Fibroblast of skin of right quadriceps (primary cell): ENCODE measurements at regions not wholly inside any gene's neighbourhood (a gene's known extent, or its start where the extent isn't known, plus 50 kb on each side); places are given as distances from the start of the nearest gene placed in this dataset.

Experiments used
- DNase-seq: peaks from one replicate; pipeline ENCODE4 v3.0.0-alpha.2; 2013

GRCh38 chr10:121041499-121041898 lies 190.3 kb downstream of the WDR11 start:
- no peak for DNase-seq

DNA sequence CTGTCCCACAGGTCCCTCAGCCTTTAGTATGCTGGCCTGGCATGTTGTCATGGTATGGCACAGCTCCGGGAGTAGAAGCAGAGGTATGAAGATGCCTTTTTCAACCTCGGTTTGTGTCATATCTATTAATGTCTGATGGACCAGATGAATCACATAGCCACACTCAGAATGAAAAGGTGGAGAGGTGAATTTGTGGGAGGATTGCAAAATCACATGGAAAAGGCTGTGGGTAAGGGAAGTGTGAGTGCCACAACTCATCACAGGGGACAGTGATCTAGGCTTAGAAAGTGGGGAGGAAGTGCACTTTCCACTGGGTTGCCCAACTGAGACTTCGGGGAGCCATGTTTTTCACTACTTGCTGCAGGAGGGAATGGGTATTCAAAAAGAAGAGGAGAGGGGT lies 190.7 kb downstream of the WDR11 start:
- DNase-seq = no peak

- DNase-seq = no peak
Measured at GRCh38 chr10:121042342-121042741, 191.2 kb downstream of the WDR11 start.

DNA sequence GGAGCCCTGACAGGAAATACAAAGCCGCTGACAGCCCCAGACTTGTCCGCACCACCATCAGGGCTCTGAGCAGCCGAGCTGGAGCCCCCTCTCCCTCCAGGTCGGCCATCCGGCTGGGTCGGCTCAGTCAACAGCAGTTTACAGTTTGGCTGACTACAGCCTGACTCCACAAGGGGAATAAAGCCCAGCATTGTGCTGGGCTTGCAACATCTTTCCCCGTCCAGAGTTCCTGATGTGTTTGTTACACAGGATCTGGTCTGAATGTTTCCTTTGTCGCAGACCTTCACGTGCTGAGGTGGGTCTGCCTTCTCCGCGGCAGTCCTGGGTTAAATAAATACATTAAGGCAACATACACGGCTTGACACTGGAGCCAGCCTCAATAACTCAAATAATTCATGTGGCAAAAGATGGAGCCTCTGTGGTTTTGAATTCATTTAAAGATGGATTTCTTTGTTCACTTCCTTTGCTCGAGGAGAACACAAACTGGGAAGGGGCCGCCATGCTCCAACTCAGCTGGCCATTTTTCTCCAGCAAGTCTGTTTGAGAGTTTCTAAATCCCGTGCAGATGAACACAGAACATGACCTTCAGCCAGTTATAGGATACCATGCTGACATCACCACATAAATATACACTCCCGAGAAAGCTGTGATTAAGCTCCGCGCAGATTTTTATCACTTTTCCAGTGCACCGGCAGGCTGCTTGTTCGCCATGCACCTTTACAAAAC lies 192.1 kb downstream of the WDR11 start:
- no peak for DNase-seq

DNA sequence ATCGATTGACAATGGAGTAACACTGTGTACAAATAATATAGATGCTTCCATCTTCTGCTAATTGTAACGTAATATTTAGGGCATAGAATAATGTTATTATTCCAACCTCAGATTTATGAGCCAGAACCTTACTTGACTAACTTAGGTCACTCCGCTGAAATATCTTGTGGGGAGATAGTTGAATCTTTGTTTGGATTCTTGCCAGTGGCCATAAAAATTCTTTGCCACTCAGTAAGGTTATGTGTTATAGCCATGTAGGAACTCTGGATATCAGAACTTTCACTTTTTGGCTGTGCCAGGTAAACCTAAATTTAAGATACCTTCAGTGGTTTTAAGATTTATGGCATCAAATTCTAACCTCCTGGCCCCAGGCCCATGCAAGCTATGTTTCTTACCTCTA lies 197.6 kb downstream of the WDR11 start:
- DNase-seq = no peak

DNA sequence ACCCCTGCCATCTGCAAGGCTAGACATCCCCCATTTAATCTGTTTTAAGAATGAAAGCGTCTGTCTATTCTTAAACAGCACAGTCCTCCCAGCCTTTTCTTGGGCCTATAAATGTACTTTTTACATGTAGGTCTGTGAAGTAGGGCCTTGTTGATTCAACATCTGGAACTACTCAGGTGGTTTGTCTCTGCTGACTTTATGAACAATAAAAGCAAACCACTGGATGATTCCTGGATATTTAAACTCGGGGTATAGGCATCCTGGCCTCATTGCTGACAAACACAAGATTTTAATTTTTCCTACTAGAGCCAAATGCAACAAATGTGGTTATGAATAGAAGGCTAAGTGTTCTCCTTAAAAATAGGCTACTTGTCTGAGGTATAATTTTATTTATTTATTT lies 198.3 kb downstream of the WDR11 start:
- no peak for DNase-seq

DNA sequence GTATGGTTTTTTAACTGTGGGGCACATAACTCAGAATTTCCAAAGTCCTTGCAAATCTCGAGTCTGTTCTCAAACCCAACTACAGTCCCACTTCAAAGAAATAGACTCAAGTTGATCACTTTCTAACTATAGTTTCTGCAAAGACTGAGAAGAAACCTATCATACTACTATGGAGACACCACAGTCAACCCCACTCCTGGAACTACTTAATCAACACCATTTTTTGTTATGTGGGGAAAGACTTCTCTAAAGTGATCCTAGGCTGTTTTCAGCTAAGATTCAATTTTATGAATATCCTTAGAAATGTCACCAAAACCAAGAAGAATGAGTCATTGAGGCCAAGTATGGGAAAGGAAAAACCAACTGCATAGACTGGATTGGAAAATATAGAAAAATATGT lies 198.8 kb downstream of the WDR11 start:
- no peak for DNase-seq

- DNase-seq = no peak
Measured at GRCh38 chr10:121051171-121051570, 200.0 kb downstream of the WDR11 start.

DNA sequence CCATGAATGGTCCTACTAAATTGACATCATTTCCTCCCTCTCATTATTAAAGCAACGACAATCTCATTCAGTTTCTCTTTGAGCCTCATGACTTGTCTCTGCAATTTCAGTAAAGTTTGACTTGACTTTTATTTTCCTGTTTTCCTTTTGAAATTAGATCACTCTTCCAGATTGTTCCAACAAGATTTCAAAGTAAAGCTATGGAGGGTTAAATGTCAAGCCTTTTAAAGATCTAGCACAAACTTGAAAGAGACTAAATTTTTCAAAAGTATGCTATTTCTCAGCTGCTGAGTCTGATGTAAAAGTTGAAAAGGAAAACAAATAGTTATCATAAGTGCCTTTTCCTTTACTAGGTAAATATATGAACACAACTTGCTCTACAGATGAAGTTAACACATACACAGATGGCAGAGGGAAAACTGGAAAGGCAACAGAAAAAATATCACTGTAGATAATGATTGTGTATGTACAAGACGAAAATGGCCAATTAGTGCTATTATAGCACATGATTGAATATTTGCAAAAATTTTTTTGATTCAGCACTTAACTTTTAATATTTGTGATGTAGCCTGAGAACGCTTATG lies 200.6 kb downstream of the WDR11 start:
- no peak for DNase-seq

DNA sequence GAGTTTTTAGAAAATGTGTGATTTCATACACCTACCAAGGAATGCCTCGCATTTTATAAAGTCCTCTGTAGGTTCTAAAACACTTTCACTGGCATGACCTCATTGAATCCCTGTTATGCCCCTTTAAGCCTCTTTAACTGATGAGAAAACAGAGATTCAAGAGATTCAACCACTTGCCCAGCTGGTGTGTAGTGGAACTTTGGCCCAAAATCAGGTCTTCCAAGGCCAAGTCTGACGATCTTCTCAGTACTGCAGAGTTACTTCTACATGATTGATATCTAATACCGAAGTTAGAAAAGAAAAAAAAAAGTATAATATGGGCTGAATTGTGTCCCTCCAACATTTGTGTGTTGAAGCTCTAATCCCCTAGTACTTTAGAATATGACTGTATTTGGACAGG lies 202.0 kb downstream of the WDR11 start:
- DNase-seq = no peak

GRCh38 chr10:121054874-121055273 lies 203.7 kb downstream of the WDR11 start:
- no peak for DNase-seq

GRCh38 chr10:121057269-121057668 lies 206.1 kb downstream of the WDR11 start:
- no peak for DNase-seq

- DNase-seq = no peak
Measured at GRCh38 chr10:121058082-121058481, 206.9 kb downstream of the WDR11 start.

DNA sequence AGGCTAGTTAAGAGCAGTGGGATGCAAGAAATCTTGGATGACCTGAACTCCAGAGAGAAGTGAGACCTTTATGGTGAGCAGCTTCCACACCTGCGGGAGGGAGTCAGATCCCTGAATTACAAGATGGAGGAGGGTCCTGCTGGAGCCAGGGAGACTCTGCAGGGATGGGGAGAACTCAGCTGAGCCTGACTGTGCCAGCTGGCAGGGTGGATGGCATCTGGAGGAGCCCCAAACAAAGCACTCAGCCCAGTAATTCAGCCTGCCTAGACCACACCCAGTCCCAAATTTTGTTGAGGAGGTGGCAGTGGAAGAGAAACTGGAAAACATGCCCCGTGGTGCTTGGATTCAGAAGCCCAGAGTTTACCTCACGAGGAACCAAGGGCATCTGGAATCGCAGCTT lies 208.2 kb downstream of the WDR11 start:
- DNase-seq = no peak

DNA sequence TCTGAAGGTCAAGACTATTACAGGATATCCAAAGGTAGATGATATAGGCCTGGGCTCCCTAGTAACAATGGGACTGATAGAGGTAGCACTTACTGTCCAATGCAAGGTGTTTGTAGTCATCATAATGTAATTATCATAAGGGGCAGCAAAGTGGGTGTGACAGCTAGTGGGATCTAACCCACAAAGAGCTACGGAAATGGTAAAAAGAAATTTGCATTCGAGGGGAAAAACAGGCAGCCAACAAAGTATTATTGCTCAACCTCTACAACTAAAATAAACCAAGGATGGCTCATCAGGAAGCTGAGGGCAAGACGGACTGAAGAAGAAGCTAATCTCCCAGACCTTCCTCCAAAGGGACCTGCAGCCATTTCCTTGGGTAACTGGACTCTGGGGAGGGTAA lies 211.0 kb downstream of the WDR11 start:
- DNase-seq = no peak

GRCh38 chr10:121063744-121064143 lies 212.6 kb downstream of the WDR11 start:
- DNase-seq = no peak

GRCh38 chr10:121064491-121064890 lies 213.3 kb downstream of the WDR11 start:
- DNase-seq = no peak

GRCh38 chr10:121065330-121065729 lies 214.2 kb downstream of the WDR11 start:
- no peak for DNase-seq

DNA sequence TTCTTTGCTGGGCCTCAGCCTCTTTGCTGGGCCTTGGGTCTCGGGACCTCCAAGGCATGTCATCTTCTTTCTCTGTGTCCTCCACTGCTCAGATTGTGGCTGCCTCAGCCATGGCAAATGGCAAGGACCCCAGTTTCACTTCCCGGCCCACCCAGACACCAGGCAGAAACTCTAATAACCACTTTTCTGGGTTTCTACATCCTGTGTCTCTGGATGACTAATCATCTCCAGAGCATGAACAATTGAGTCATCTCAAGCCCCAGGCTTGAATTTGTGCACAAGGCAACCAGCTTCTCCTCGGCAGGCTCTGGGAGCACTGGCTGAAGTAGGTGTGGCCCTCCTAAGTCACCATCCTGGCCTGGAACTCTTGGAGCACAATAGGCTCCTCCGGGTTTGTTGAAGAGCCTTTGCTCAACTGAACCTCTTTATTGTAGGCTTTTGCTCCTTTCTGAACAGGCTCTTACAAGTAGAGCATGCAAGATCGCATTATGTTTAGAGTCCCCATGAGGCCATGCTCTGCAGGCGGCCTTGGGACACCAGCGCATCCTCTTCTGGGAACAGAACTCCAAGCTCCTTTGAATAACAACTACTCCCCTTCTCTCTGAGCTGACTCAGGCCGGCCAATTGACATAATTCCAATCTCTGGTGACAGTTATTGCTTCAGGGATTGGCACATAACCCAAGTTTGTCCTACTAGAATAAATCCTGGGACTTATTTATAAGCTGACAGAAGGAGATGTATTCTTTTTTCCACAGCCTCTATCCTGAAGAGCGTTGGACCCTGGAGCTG lies 218.1 kb downstream of the WDR11 start:
- peak; percentile 9 for DNase-seq

GRCh38 chr10:121070275-121071070 lies 219.3 kb downstream of the WDR11 start:
- no peak for DNase-seq

GRCh38 chr10:121071901-121072300 lies 220.7 kb downstream of the WDR11 start:
- DNase-seq = no peak

- no peak for DNase-seq
Measured at GRCh38 chr10:121073728-121074127, 222.6 kb downstream of the WDR11 start.
